Fibroblast of skin of back (primary cell): ENCODE measurements at regions not wholly inside any gene's neighbourhood (a gene's known extent, or its start where the extent isn't known, plus 50 kb on each side); places are given as distances from the start of the nearest gene placed in this dataset.
"Not testable (repeated sequence)": the region's sequence is repeated elsewhere in the genome, so short reads cannot be mapped to it uniquely, and the experiment has no call there.

Source experiments
- DNase-seq: peaks from one replicate; pipeline ENCODE4 v3.0.0-alpha.2; 2013

GRCh38 chr4:33882246-33882990 lies 2361.9 kb downstream of the ARAP2 start:
- peak; percentile 16 for DNase-seq

- no peak for DNase-seq
These were observed 2361.2 kb downstream of the ARAP2 start for GRCh38 chr4:33883111-33883510.

GRCh38 chr4:33886356-33886755 lies 2358.0 kb downstream of the ARAP2 start:
- DNase-seq = no peak

GRCh38 chr4:33890841-33891240 lies 2353.5 kb downstream of the ARAP2 start:
- peak; percentile 30 for DNase-seq

- DNase-seq = peak; percentile 26
These were observed 2332.4 kb downstream of the ARAP2 start for GRCh38 chr4:33911959-33912358.

GRCh38 chr4:33914386-33914785 lies 2329.9 kb downstream of the ARAP2 start:
- DNase-seq = no peak

GRCh38 chr4:33923469-33923868 lies 2320.8 kb downstream of the ARAP2 start:
- no peak for DNase-seq

- peak; percentile 50 for DNase-seq
These were observed 2320.1 kb downstream of the ARAP2 start for GRCh38 chr4:33924239-33924638.

GRCh38 chr4:33924811-33925210 lies 2319.5 kb downstream of the ARAP2 start:
- DNase-seq = no peak

GRCh38 chr4:33930497-33930896 lies 2313.8 kb downstream of the ARAP2 start:
- DNase-seq = peak; percentile 9

- no peak for DNase-seq
These were observed 2313.3 kb downstream of the ARAP2 start for GRCh38 chr4:33931026-33931425.

- DNase-seq = no peak
These were observed 2304.0 kb downstream of the ARAP2 start for GRCh38 chr4:33940281-33940680.

- no peak for DNase-seq
These were observed 2302.5 kb downstream of the ARAP2 start for GRCh38 chr4:33941854-33942253.

GRCh38 chr4:33948921-33949320 lies 2295.4 kb downstream of the ARAP2 start:
- DNase-seq = no peak

- not testable (repeated sequence) for DNase-seq
These were observed 2290.5 kb downstream of the ARAP2 start for GRCh38 chr4:33953848-33954247.

GRCh38 chr4:33954759-33955158 lies 2289.6 kb downstream of the ARAP2 start:
- no peak for DNase-seq

GRCh38 chr4:33959519-33959918 lies 2284.8 kb downstream of the ARAP2 start:
- DNase-seq = peak; percentile 70

- DNase-seq = peak; percentile 54
These were observed 2282.6 kb downstream of the ARAP2 start for GRCh38 chr4:33961761-33962160.

- no peak for DNase-seq
These were observed 2277.5 kb downstream of the ARAP2 start for GRCh38 chr4:33966808-33967207.

- DNase-seq = no peak
These were observed 2270.0 kb downstream of the ARAP2 start for GRCh38 chr4:33974270-33974669.

GRCh38 chr4:33975995-33976394 lies 2268.3 kb downstream of the ARAP2 start:
- DNase-seq = no peak

- not testable (repeated sequence) for DNase-seq
These were observed 2264.5 kb downstream of the ARAP2 start for GRCh38 chr4:33979781-33980180.

GRCh38 chr4:33980361-33980760 lies 2264.0 kb downstream of the ARAP2 start:
- peak; percentile 3 for DNase-seq

GRCh38 chr4:33989820-33990443 lies 2254.4 kb downstream of the ARAP2 start:
- DNase-seq = no peak
